ENCODE measurements at regions not wholly inside any gene's neighbourhood (a gene's known extent, or its start where the extent isn't known, plus 50 kb on each side); places are given as distances from the start of the nearest gene placed in this dataset.

DNA sequence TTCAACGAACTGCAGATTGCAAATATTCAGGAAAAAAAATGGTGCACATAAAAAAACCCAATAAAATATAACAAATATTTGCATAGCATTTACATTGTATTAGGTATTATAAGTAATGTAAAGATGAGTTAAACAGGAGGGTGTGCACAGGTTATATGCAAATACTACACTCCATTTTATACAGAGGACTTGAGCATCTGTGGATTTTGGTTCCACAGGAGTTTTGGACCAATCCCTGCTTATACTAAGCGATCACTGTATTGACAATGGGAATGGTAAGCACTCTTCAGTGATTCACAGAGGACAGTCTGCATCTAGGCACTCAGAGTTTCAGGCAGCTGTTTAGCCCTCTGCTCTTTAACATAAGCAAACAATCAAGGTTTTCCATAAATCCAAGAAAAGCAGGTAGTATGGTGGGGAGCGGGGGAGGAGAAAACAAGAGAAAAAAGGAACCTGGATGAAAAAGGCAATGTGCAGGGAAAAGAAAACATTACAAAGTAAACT, 206.0 kb upstream of the PARD3B start:
- TF ChIP-seq, protein P1, sequence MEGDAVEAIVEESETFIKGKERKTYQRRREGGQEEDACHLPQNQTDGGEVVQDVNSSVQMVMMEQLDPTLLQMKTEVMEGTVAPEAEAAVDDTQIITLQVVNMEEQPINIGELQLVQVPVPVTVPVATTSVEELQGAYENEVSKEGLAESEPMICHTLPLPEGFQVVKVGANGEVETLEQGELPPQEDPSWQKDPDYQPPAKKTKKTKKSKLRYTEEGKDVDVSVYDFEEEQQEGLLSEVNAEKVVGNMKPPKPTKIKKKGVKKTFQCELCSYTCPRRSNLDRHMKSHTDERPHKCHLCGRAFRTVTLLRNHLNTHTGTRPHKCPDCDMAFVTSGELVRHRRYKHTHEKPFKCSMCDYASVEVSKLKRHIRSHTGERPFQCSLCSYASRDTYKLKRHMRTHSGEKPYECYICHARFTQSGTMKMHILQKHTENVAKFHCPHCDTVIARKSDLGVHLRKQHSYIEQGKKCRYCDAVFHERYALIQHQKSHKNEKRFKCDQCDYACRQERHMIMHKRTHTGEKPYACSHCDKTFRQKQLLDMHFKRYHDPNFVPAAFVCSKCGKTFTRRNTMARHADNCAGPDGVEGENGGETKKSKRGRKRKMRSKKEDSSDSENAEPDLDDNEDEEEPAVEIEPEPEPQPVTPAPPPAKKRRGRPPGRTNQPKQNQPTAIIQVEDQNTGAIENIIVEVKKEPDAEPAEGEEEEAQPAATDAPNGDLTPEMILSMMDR (IDR thresholded peaks at IDR 0.05; ENCODE audit: low read length) = no peak
- no peak for TF ChIP-seq EZH2 (optimal IDR thresholded peaks at IDR 0.05; ENCODE audit: low read depth, low read length)
